Activated T-cell treated with anti-CD3 and anti-CD28 coated beads, Interleukin-2, amount 50 U/mL, for 4 hours (primary cell): ENCODE measurements at regions not wholly inside any gene's neighbourhood (a gene's known extent, or its start where the extent isn't known, plus 50 kb on each side); places are given as distances from the start of the nearest gene placed in this dataset.
A peak's percentile ranks its signal among the peaks of the same experiment; 100 is the strongest.

ENCODE experiments used
- ATAC-seq, 2 donors: fragments of 200-7000 bp; cut with Tn5 transposase; one replicate each; pipeline ENCODE4 v1.10.0; 2021
- DNase-seq: peaks from one replicate; pipeline ENCODE4 v3.0.0-alpha.2; 2020
- H3K27me3 Mint-ChIP-seq: one replicate; pipeline ENCODE4 v1.8.0; 2021; ENCODE audit warnings: low read depth, mixed read lengths
- H3K36me3 Mint-ChIP-seq: one replicate; pipeline ENCODE4 v1.8.0; 2022; ENCODE audit warnings: mixed read lengths; ENCODE audit not compliant: insufficient read depth
- H3K4me1 Mint-ChIP-seq: one replicate; pipeline ENCODE4 v1.8.0; 2021; ENCODE audit warnings: low read depth, mixed read lengths
- H3K4me3 Mint-ChIP-seq: one replicate; pipeline ENCODE4 v1.8.0; 2021; ENCODE audit warnings: mild to moderate bottlenecking, moderate library complexity, mixed read lengths
- H3K9me3 Mint-ChIP-seq: one replicate; pipeline ENCODE4 v1.8.0; 2021; ENCODE audit warnings: mixed read lengths

- no peak for ATAC-seq
- H3K36me3 Mint-ChIP-seq: no peaks in the 10 kb centered on the region
Measured at GRCh38 chr4:107283587-107284559, 247.8 kb upstream of the DKK2 start.

GRCh38 chr4:107279733-107280132, 243.6 kb upstream of the DKK2 start:
- H3K36me3 Mint-ChIP-seq: no peaks in the 10 kb centered on the region
- ATAC-seq (no peak), DNase-seq (no peak)
- no peaks in the 10 kb centered on the region for H3K9me3 Mint-ChIP-seq
- H3K4me3 Mint-ChIP-seq: no peak overlapping the region
- no peaks in the 10 kb centered on the region for H3K4me1 Mint-ChIP-seq
- no peaks in the 10 kb centered on the region for H3K27me3 Mint-ChIP-seq

More at GRCh38 chr4:107283587-107284559, 247.8 kb upstream of the DKK2 start:
- DNase-seq: no peak
- no peaks in the 10 kb centered on the region for H3K27me3 Mint-ChIP-seq
- no peaks in the 10 kb centered on the region for H3K4me1 Mint-ChIP-seq
- no peaks in the 10 kb centered on the region for H3K9me3 Mint-ChIP-seq
- H3K4me3 Mint-ChIP-seq: no peak overlapping the region

- DNase-seq: no peak
- H3K36me3 Mint-ChIP-seq: no peaks in the 10 kb centered on the region
- H3K27me3 Mint-ChIP-seq: no peaks in the 10 kb centered on the region
- ATAC-seq: no peak
- no peaks in the 10 kb centered on the region for H3K4me1 Mint-ChIP-seq
- H3K9me3 Mint-ChIP-seq: no peaks in the 10 kb centered on the region
- no peak overlapping the region for H3K4me3 Mint-ChIP-seq
Measured at GRCh38 chr4:107278791-107279483, 242.8 kb upstream of the DKK2 start.

GRCh38 chr4:107276052-107276451, 239.9 kb upstream of the DKK2 start:
- H3K4me1 Mint-ChIP-seq: no peaks in the 10 kb centered on the region
- ATAC-seq (no peak), DNase-seq (no peak)
- H3K4me3 Mint-ChIP-seq: no peak overlapping the region
- H3K27me3 Mint-ChIP-seq: no peaks in the 10 kb centered on the region
- H3K9me3 Mint-ChIP-seq: no peaks in the 10 kb centered on the region
- no peaks in the 10 kb centered on the region for H3K36me3 Mint-ChIP-seq

GRCh38 chr4:107275225-107275624, 239.1 kb upstream of the DKK2 start:
- no peak for ATAC-seq
- Mint-ChIP-seq H3K27me3 (no peaks in the 10 kb centered on the region), H3K36me3 (no peaks in the 10 kb centered on the region), H3K4me3 (no peak overlapping the region), H3K9me3 (no peaks in the 10 kb centered on the region), H3K4me1 (no peaks in the 10 kb centered on the region)
- DNase-seq: no peak

- no peaks in the 10 kb centered on the region for H3K27me3 Mint-ChIP-seq
- H3K4me3 Mint-ChIP-seq: no peak overlapping the region
- H3K9me3 Mint-ChIP-seq: no peaks in the 10 kb centered on the region
- no peak for ATAC-seq
- H3K4me1 Mint-ChIP-seq: no peaks in the 10 kb centered on the region
- H3K36me3 Mint-ChIP-seq: no peaks in the 10 kb centered on the region
- DNase-seq: no peak
Measured at GRCh38 chr4:107270614-107271013, 234.5 kb upstream of the DKK2 start.

- DNase-seq: no peak
- Mint-ChIP-seq H3K4me1 (no peaks in the 10 kb centered on the region), H3K36me3 (no peaks in the 10 kb centered on the region), H3K27me3 (no peaks in the 10 kb centered on the region), H3K4me3 (no peak overlapping the region), H3K9me3 (no peaks in the 10 kb centered on the region)
- ATAC-seq: peak in 1 of 2 donors; percentile 40
Measured at GRCh38 chr4:107269175-107269574, 233.1 kb upstream of the DKK2 start.

- no peak for ATAC-seq
- H3K4me3 Mint-ChIP-seq: no peak overlapping the region
- no peaks in the 10 kb centered on the region for H3K27me3 Mint-ChIP-seq
- DNase-seq: no peak
- H3K36me3 Mint-ChIP-seq: no peaks in the 10 kb centered on the region
- H3K9me3 Mint-ChIP-seq: no peaks in the 10 kb centered on the region
- no peaks in the 10 kb centered on the region for H3K4me1 Mint-ChIP-seq
Measured at GRCh38 chr4:107265859-107266258, 229.7 kb upstream of the DKK2 start.

GRCh38 chr4:107261241-107261874, 225.2 kb upstream of the DKK2 start:
- Mint-ChIP-seq H3K4me1 (no peaks in the 10 kb centered on the region), H3K36me3 (no peaks in the 10 kb centered on the region), H3K4me3 (no peak overlapping the region), H3K27me3 (no peaks in the 10 kb centered on the region), H3K9me3 (no peaks in the 10 kb centered on the region)
- ATAC-seq (no peak), DNase-seq (no peak)

- Mint-ChIP-seq H3K4me1 (no peaks in the 10 kb centered on the region), H3K9me3 (no peaks in the 10 kb centered on the region), H3K27me3 (no peaks in the 10 kb centered on the region), H3K36me3 (no peaks in the 10 kb centered on the region), H3K4me3 (no peak overlapping the region)
- DNase-seq (no peak), ATAC-seq (no peak)
Measured at GRCh38 chr4:107258359-107258758, 222.2 kb upstream of the DKK2 start.

- Mint-ChIP-seq H3K36me3 (no peaks in the 10 kb centered on the region), H3K4me1 (no peaks in the 10 kb centered on the region), H3K9me3 (no peaks in the 10 kb centered on the region), H3K4me3 (no peak overlapping the region), H3K27me3 (no peaks in the 10 kb centered on the region)
- ATAC-seq: no peak
- DNase-seq: no peak
Measured at GRCh38 chr4:107255596-107255995, 219.5 kb upstream of the DKK2 start.

- no peak for ATAC-seq
- no peaks in the 10 kb centered on the region for H3K27me3 Mint-ChIP-seq
- no peaks in the 10 kb centered on the region for H3K36me3 Mint-ChIP-seq
- no peak overlapping the region for H3K4me3 Mint-ChIP-seq
- H3K4me1 Mint-ChIP-seq: no peaks in the 10 kb centered on the region
- DNase-seq: no peak
- H3K9me3 Mint-ChIP-seq: no peaks in the 10 kb centered on the region
Measured at GRCh38 chr4:107255114-107255513, 219.0 kb upstream of the DKK2 start.

GRCh38 chr4:107253579-107254068, 217.5 kb upstream of the DKK2 start:
- ATAC-seq (no peak), DNase-seq (no peak)
- H3K27me3 Mint-ChIP-seq: peaks cover 2% of the 10 kb centered on the region
- H3K9me3 Mint-ChIP-seq: no peaks in the 10 kb centered on the region
- H3K36me3 Mint-ChIP-seq: no peaks in the 10 kb centered on the region
- H3K4me1 Mint-ChIP-seq: no peaks in the 10 kb centered on the region
- no peak overlapping the region for H3K4me3 Mint-ChIP-seq

GRCh38 chr4:107253090-107253489, 217.0 kb upstream of the DKK2 start:
- Mint-ChIP-seq H3K4me1 (no peaks in the 10 kb centered on the region), H3K4me3 (no peak overlapping the region), H3K27me3 (peaks cover 2% of the 10 kb centered on the region), H3K36me3 (no peaks in the 10 kb centered on the region), H3K9me3 (no peaks in the 10 kb centered on the region)
- ATAC-seq (no peak), DNase-seq (no peak)
